Immature natural killer cell (primary cell): ENCODE measurements at regions not wholly inside any gene's neighbourhood (a gene's known extent, or its start where the extent isn't known, plus 50 kb on each side); places are given as distances from the start of the nearest gene placed in this dataset.

Source experiments
- DNase-seq, 3 donors: peaks; one replicate each; pipeline ENCODE4 v3.0.0; 2022; ENCODE audit warnings: mixed read lengths in 1 of 3
- H3K27ac Mint-ChIP-seq, 6 donors: one replicate each; pipeline ENCODE4 v1.8.0; 2020; ENCODE audit warnings: mixed read lengths in 6 of 6, mild to moderate bottlenecking in 5 of 6, inconsistent platforms in 4 of 6, moderate library complexity in 3 of 6
- H3K27me3 Mint-ChIP-seq, 3 donors: one replicate each; pipeline ENCODE4 v1.8.0; 2020 to 2021; ENCODE audit warnings: low read depth in 3 of 3, mild to moderate bottlenecking in 3 of 3, mixed read lengths in 3 of 3, moderate library complexity in 3 of 3, inconsistent platforms in 1 of 3
- H3K36me3 Mint-ChIP-seq, 3 donors: one replicate each; pipeline ENCODE4 v1.8.0; 2020; ENCODE audit warnings: mixed read lengths in 3 of 3, inconsistent platforms in 2 of 3, mild to moderate bottlenecking in 2 of 3
- H3K4me1 Mint-ChIP-seq, 2 donors: one replicate each; pipeline ENCODE4 v1.8.0; 2020; ENCODE audit warnings: inconsistent platforms in 2 of 2, mild to moderate bottlenecking in 2 of 2, mixed read lengths in 2 of 2, moderate library complexity in 1 of 2
- H3K4me3 Mint-ChIP-seq, 5 donors: one replicate each; pipeline ENCODE4 v1.8.0; 2020; ENCODE audit warnings: mild to moderate bottlenecking in 5 of 5, mixed read lengths in 5 of 5, inconsistent platforms in 3 of 5, moderate library complexity in 3 of 5
- H3K9me3 Mint-ChIP-seq, 6 donors: one replicate each; pipeline ENCODE4 v1.8.0; 2020; ENCODE audit warnings: mild to moderate bottlenecking in 6 of 6, mixed read lengths in 6 of 6, inconsistent platforms in 4 of 6, moderate library complexity in 3 of 6

DNA sequence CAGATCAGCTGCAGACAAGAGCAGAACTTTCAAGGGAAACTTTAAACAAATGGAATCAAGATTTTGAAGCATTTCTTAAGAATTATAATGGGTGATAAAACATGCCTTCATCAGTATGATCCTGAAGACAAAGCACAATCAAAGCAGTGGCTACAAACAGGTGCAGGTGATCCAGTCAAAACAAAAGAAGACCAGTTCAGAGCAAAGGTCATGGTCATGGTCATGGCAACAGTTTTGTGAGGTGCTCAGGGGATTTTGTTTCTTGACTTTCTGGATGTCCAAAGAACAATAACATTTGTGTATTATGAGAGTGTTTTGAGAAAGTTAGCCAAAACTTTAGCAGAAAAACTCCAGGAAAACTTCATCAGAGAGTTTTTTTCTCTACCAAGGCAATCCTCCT is 681.7 kb upstream of the PTBP2 start:
- Mint-ChIP-seq H3K4me1 (no peaks in the 10 kb centered on the region), H3K27me3 (no peaks in the 10 kb centered on the region), H3K36me3 (peaks cover 0 to 3% (median 0%) of the 10 kb centered on the region in 3 donors), H3K27ac (no peak overlapping the region), H3K4me3 (no peak overlapping the region), H3K9me3 (peaks cover 4 to 49% (median 19%) of the 10 kb centered on the region in 6 donors)
- no peak for DNase-seq

DNA sequence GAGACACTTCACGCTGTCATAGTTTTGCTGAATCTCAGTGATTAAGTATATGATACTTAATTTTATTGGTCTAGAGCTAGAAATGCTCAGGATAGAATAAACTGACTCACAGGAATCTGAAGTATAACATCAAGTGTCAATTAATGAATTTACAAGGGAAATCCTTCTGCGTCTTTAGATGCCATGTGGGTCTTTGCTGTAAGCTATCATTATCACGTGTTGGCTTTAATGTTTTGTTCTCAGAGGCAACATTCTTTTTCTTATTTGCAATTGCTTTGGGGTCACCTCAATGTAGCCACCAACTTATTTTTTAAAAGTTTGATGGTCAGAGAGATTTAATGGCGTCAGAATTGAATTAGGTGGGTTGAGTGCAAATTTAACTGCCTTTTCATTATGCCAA is 680.1 kb upstream of the PTBP2 start:
- peaks cover 0 to 3% (median 0%) of the 10 kb centered on the region in 3 donors for H3K36me3 Mint-ChIP-seq
- H3K9me3 Mint-ChIP-seq = peaks cover 6 to 47% (median 22%) of the 10 kb centered on the region in 6 donors
- H3K4me1 Mint-ChIP-seq = no peaks in the 10 kb centered on the region
- no peaks in the 10 kb centered on the region for H3K27me3 Mint-ChIP-seq
- no peak for DNase-seq
- no peak overlapping the region for H3K4me3 Mint-ChIP-seq
- no peak overlapping the region for H3K27ac Mint-ChIP-seq

DNA sequence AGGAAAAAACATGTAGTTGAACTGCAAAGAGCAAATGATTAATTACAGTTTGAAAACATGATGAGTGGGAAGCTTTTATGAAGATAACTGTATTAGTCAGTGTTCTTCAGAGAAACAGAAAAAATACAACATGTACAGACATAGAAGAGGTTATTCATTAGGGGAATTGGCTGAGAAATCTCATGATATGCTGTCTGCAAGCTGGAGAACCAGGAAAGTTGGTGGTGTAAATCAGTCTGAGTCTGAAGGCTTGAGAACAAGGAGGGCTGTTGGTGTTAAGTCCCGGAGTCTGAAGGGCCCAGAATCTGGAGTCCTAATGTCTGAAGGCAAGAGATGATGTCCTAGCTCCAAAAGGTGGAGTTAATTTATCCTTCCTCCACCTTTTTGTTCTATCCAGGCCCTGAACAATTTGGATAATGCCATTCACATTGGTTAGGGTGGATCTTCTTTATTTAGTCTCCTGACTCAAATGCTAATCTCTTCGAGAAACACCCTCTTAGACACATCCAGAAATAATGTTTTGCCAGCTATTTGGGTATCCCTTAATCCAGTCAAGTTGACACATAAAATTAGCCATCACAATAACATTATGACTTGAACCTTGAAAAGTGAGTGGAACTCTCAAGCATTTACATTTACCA is 672.9 kb upstream of the PTBP2 start:
- Mint-ChIP-seq H3K4me3 (no peak overlapping the region), H3K9me3 (peaks cover 3 to 45% (median 15%) of the 10 kb centered on the region in 6 donors), H3K36me3 (no peaks in the 10 kb centered on the region), H3K4me1 (no peaks in the 10 kb centered on the region), H3K27me3 (no peaks in the 10 kb centered on the region), H3K27ac (no peak overlapping the region)
- no peak for DNase-seq

DNA sequence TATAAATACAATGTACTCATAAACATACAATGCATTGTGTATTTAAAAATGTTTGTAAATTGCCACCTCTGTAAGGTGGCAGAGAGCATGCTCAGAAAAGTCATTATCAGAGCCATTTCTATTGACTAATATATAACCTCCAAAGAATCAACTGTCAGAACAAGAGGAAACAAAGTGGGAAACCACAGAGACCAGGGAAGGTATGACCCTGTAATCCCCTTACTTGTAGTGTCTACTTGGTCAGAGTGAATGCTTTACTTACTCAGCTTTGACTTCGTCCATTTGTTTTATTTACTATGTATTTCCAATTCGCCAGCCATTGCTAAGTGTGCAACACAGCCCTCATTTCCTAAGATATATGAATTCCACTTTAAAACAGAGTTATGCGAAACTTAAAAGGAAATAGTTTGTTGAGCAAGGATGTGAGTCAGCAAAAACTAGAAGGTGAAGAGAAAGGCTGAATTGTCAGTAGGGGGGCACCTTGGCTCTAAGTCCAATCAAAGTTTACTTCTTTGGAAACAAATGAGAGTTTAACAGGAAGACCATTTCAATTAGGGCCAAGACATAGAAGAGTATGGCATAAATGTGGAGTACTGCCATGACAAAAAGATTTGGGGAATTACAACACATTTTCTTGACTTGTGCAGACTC is 671.7 kb upstream of the PTBP2 start:
- no peak overlapping the region for H3K27ac Mint-ChIP-seq
- H3K9me3 Mint-ChIP-seq = peaks cover 6 to 43% (median 21%) of the 10 kb centered on the region in 6 donors
- no peak overlapping the region for H3K4me3 Mint-ChIP-seq
- no peak for DNase-seq
- no peaks in the 10 kb centered on the region for H3K4me1 Mint-ChIP-seq
- no peaks in the 10 kb centered on the region for H3K27me3 Mint-ChIP-seq
- H3K36me3 Mint-ChIP-seq = no peaks in the 10 kb centered on the region

DNA sequence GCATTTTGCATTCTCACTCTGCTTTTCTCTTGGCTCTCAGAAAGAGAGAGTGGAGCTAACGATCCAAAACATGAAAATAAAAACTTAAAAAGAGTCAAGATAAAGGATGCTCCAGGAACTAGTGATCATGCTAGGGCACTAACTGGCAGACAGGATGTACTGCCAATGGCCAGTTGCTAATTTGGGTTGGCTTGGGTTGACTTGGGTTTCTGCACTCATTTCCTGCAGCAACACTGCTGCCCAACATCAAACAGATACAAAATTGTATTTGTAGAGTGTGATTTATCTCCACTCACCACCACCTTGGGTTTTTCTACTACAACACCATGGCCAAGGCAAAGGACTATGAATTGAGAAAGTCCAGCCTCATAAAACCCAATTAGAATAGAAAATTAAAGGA is 662.3 kb upstream of the PTBP2 start:
- Mint-ChIP-seq H3K27ac (no peak overlapping the region), H3K27me3 (no peaks in the 10 kb centered on the region), H3K4me3 (no peak overlapping the region), H3K4me1 (no peaks in the 10 kb centered on the region), H3K9me3 (peaks cover 9 to 37% (median 20%) of the 10 kb centered on the region in 6 donors), H3K36me3 (peaks cover 0 to 3% (median 0%) of the 10 kb centered on the region in 3 donors)
- DNase-seq = no peak

DNA sequence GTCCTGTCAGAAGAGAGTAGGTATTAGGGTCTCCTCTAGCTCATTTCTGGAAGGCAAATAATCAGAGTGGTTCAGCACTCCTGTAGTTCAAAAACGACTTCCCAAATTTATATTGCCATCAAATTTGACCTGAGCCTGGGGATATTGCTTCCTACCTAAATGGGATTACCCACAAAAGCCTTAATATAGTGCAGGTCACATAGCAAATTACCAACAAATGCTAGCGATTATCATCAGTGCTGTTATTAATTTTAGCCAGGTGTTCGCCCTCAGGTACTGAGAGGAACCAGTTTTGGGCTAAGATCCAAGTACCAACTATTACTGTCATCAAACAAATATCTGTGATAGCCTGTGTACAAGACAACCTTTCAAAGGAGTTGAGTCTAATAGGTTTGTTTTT is 661.8 kb upstream of the PTBP2 start:
- no peak for DNase-seq
- Mint-ChIP-seq H3K27ac (no peak overlapping the region), H3K9me3 (peaks cover 7 to 33% (median 18%) of the 10 kb centered on the region in 6 donors), H3K27me3 (no peaks in the 10 kb centered on the region), H3K4me1 (no peaks in the 10 kb centered on the region), H3K4me3 (no peak overlapping the region), H3K36me3 (peaks cover 0 to 3% (median 0%) of the 10 kb centered on the region in 3 donors)

GRCh38 chr1:96060621-96061020 is 661.0 kb upstream of the PTBP2 start:
- DNase-seq = no peak
- no peak overlapping the region for H3K27ac Mint-ChIP-seq
- peaks cover 7 to 31% (median 20%) of the 10 kb centered on the region in 6 donors for H3K9me3 Mint-ChIP-seq
- no peaks in the 10 kb centered on the region for H3K27me3 Mint-ChIP-seq
- no peaks in the 10 kb centered on the region for H3K4me1 Mint-ChIP-seq
- H3K36me3 Mint-ChIP-seq = peaks cover 0 to 3% (median 0%) of the 10 kb centered on the region in 3 donors
- no peak overlapping the region for H3K4me3 Mint-ChIP-seq

- no peak for DNase-seq
- Mint-ChIP-seq H3K4me3 (no peak overlapping the region), H3K27me3 (no peaks in the 10 kb centered on the region), H3K9me3 (peaks cover 4 to 57% (median 14%) of the 10 kb centered on the region in 6 donors), H3K4me1 (no peaks in the 10 kb centered on the region), H3K36me3 (no peaks in the 10 kb centered on the region), H3K27ac (no peak overlapping the region)
These were observed 649.6 kb upstream of the PTBP2 start for GRCh38 chr1:96072021-96072420.

- DNase-seq = no peak
- H3K27me3 Mint-ChIP-seq = no peaks in the 10 kb centered on the region
- H3K4me1 Mint-ChIP-seq = no peaks in the 10 kb centered on the region
- no peaks in the 10 kb centered on the region for H3K36me3 Mint-ChIP-seq
- no peak overlapping the region for H3K27ac Mint-ChIP-seq
- H3K9me3 Mint-ChIP-seq = peaks cover 0 to 48% (median 13%) of the 10 kb centered on the region in 6 donors
- H3K4me3 Mint-ChIP-seq = no peak overlapping the region
These were observed 648.5 kb upstream of the PTBP2 start for GRCh38 chr1:96073100-96073499.

DNA sequence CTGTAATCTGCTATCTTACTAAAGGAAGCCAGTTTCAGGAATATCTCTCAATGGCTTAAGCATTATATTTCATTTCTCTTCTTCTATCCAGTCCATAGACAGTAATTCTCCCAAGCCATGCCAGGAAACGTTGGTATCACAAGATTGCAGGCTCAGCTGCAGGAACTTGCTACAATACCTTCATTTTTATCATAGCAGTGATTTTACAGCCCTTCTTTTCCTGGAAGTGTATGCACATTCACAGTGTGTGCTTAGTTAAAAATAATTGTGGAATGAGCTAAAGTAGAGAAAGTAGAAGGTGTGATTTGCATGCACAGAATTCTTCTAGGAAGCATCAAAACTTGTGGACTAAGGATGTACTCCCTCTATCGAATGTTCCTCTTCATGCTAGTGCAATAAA is 647.2 kb upstream of the PTBP2 start:
- no peaks in the 10 kb centered on the region for H3K27me3 Mint-ChIP-seq
- no peak overlapping the region for H3K4me3 Mint-ChIP-seq
- no peak overlapping the region for H3K27ac Mint-ChIP-seq
- DNase-seq = no peak
- no peaks in the 10 kb centered on the region for H3K36me3 Mint-ChIP-seq
- H3K4me1 Mint-ChIP-seq = no peaks in the 10 kb centered on the region
- H3K9me3 Mint-ChIP-seq = peaks cover 4 to 43% (median 13%) of the 10 kb centered on the region in 6 donors

DNA sequence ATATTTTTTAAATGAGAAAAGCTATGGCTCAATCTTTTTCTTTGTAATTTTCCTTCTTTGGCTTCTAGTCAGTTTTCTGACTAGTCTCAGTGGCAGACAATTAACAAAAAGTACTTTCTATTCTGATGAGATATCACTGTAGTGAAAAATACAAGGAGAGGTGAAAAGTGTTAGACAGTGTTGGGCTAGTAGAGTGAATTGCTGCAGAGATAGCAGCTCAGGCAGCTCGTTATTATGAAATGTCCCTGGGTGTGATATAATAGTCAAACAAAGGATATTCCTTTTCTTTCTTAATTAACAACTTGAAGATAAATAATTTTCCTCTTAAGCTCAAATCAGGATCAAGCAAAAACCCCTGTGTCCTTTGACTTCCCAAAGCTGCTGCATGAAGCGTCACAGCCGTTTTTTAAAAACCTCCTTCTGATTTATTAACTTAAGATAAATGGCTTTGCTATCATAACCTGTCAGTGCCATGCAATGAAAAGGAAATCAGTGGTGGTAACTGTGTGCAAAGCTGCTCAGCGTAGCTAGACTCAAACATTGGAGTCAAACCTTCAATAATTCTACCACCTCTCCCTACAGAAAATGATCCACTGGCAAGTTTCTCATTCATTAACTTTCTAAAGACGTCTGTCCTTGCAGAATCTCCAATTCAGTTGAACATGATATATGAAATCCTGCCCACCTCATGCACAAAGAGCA is 646.6 kb upstream of the PTBP2 start:
- H3K9me3 Mint-ChIP-seq = peaks cover 4 to 44% (median 14%) of the 10 kb centered on the region in 6 donors
- no peak overlapping the region for H3K27ac Mint-ChIP-seq
- H3K27me3 Mint-ChIP-seq = no peaks in the 10 kb centered on the region
- DNase-seq = no peak
- H3K4me3 Mint-ChIP-seq = no peak overlapping the region
- no peaks in the 10 kb centered on the region for H3K4me1 Mint-ChIP-seq
- no peaks in the 10 kb centered on the region for H3K36me3 Mint-ChIP-seq

DNA sequence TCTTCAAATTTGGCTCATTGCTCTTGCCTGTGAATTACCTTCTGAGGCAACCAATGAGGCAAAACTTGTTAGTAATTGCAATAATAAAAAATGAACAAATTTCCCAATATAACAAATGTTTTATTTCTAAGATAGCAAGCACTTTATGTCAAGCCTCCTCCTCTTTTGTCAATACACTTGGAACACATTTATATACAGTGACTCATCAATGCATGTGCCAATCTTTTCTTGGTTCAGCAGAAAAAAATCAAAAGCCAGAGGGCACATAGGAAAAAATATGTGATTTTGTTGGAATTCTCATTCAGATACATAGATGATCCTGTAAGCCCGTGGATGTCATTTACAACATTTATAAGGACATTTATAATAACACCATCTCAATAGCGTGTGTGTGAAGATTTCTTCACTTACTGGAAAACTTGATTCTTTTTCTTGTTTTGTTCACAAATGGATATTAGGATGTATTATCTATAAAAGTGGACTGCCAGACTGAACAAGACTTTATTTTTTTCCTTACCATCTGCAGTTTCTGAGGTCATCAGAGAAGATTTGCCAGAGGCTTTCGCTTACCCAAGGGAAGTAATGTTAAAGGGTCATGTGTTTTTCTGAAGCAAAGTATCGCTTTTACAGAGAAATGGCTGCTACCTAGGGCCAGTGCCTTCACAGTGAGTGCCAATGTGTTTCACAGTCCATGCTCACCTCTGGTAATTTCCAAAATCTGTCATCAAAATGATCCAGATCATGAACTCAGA is 645.7 kb upstream of the PTBP2 start:
- DNase-seq = no peak
- Mint-ChIP-seq H3K4me3 (no peak overlapping the region), H3K27me3 (no peaks in the 10 kb centered on the region), H3K27ac (no peak overlapping the region), H3K36me3 (no peaks in the 10 kb centered on the region), H3K4me1 (no peaks in the 10 kb centered on the region), H3K9me3 (peaks cover 9 to 53% (median 21%) of the 10 kb centered on the region in 6 donors)

DNA sequence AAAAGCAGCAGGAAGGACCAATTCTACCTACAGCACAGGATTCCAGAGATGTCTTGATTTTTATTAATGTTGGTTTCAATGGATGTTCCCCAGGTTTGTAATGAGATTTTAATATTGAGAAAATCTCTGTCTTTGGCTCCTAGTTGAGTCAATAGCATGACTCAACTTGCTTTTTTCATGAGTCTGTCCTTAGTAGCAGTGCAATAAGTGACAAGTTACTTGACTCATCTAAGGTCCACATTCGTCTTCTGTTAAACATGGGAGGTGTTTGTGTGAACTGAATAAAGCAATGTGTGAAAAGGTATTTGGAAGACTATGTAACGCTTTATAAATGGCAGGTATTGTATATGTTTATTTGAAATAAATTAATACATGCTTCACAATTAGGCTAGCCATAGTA is 645.0 kb upstream of the PTBP2 start:
- Mint-ChIP-seq H3K4me1 (no peaks in the 10 kb centered on the region), H3K27me3 (no peaks in the 10 kb centered on the region), H3K27ac (no peak overlapping the region), H3K4me3 (no peak overlapping the region), H3K9me3 (peaks cover 9 to 50% (median 21%) of the 10 kb centered on the region in 6 donors), H3K36me3 (no peaks in the 10 kb centered on the region)
- no peak for DNase-seq

DNA sequence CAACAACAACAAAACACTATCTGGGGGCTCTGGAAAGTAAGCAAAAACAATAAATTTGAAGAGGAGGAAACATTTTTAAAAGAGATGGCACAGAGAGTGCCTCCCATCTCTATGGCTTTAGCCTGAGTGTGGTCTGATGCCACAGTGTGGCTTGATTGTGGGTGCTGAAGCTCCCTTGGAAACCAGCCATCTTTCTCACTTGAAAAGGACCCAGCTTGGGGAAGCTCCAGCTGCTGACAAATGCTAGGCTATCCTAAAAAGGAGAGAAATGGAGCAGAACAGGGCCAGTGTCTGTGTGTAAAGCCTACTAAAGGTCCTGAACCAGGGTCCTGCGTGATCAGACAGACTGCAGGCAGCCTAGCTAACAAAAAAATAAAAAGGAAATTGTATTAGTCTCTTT is 642.0 kb upstream of the PTBP2 start:
- no peaks in the 10 kb centered on the region for H3K36me3 Mint-ChIP-seq
- DNase-seq = no peak
- H3K9me3 Mint-ChIP-seq = peaks cover 18 to 42% (median 30%) of the 10 kb centered on the region in 6 donors
- no peak overlapping the region for H3K27ac Mint-ChIP-seq
- H3K4me3 Mint-ChIP-seq = no peak overlapping the region
- H3K27me3 Mint-ChIP-seq = peaks cover 0 to 2% (median 0%) of the 10 kb centered on the region in 3 donors
- H3K4me1 Mint-ChIP-seq = no peaks in the 10 kb centered on the region
